NCI-H1417 treated with DMSO at 0.1 percent for 48 hours (cell line): ENCODE measurements at regions not wholly inside any gene's neighbourhood (a gene's known extent, or its start where the extent isn't known, plus 50 kb on each side); places are given as distances from the start of the nearest gene placed in this dataset.
A peak's percentile ranks its signal among the peaks of the same experiment; 100 is the strongest.
"Not testable (repeated sequence)": the region's sequence is repeated elsewhere in the genome, so short reads cannot be mapped to it uniquely, and the experiment has no call there.

ENCODE experiments used
- DNase-seq: peaks from one replicate; lab custom pipeline; 2025; lab: John Stamatoyannopoulos, UW

- no peak for DNase-seq
Observed at GRCh38 chr6:26264547-26264946, 100.5 kb upstream of the BTN3A2 start.

DNA sequence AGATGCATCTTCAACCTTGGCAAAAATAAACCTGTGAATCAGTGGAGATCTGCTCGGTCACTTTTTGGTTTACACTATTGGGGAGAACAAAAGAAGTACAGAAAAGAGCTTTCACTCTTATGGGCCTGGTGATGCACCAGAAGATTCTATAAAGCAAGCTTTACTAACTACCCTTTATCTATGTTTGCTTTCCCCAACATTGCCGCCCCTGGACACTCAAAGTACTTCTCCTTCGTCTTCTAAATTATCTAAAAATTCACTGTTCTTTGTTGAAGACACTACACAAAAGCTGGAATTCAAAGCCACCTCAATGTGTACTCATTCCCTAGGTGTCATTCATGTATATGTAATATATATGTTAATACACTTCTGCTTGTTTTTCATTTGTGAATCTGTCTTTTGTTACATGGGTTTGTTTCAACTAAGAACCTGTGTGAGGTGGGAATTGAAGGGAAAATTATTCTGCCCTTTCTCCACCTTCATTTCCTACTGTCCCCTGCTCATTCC lies 97.9 kb upstream of the BTN3A2 start:
- DNase-seq: no peak

GRCh38 chr6:26268659-26269402 lies 96.2 kb upstream of the BTN3A2 start:
- DNase-seq: no peak

DNA sequence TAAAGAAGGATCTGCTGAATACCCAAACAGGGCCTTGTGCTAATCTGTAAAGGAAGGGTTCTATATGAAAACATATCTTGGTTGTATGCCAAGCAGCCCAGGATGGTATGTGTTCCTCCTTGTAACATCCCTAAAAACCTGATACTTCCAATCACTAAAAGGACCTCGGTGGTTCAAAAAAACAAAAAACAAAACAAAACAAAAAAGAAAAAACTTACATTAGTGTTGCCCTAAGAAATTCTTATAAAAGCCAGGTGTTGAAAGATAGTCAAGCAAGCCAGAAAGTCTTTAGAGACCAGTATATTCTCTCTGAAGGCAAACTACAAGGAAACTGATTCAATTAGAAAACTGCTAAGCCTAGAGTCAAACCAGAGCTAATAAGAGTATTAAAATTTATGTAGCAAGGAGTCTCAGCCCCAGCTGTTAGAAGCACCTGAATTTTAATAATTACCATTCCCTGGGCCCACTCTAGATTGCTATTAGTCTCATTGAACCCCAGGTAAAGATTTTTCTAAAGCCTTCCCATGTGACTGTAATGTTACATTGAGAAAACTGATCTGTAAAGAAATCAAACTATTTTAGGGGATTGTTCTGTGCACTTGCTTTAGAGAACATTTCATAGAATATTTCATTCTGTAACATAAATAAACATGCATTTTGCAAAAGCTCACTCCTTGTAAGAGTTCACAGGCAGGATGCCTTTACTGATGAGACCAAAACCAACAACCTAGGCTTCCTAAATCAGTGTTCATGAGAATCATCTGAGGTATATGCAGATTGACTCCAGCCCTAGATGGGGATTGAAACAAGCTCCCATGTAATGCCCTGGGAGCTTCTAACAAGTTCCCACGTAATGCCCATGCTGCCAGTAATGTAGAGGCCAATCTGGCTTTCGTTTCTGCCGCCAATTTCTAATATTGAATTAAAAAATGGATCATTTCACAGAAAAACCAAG lies 95.2 kb upstream of the BTN3A2 start:
- no peak for DNase-seq

DNA sequence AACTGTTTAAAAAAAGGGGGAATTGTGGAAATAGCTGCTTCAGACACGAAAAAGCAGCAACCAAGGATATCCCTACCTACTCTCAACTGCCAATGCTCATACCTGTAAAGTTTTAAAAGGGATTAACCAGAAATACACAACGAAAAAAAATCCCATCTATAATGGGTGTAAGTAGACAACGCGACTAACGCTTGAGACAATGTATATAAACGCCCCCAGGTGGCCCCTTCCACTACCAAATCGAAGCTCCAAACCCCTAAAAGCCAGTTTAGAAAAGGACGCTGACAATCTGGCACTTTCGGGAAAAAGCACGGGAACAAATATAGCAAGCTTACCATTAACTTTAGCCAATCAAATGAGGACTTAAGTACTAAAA lies 94.5 kb upstream of the BTN3A2 start:
- DNase-seq: no peak

- peak; percentile 79 for DNase-seq
Observed at GRCh38 chr6:26270903-26271667, 93.9 kb upstream of the BTN3A2 start.

GRCh38 chr6:26271668-26272024 lies 93.4 kb upstream of the BTN3A2 start:
- no peak for DNase-seq

- no peak for DNase-seq
Observed at GRCh38 chr6:26272171-26272637, 92.8 kb upstream of the BTN3A2 start.

- DNase-seq: no peak
Observed at GRCh38 chr6:26273673-26274588, 91.1 kb upstream of the BTN3A2 start.

DNA sequence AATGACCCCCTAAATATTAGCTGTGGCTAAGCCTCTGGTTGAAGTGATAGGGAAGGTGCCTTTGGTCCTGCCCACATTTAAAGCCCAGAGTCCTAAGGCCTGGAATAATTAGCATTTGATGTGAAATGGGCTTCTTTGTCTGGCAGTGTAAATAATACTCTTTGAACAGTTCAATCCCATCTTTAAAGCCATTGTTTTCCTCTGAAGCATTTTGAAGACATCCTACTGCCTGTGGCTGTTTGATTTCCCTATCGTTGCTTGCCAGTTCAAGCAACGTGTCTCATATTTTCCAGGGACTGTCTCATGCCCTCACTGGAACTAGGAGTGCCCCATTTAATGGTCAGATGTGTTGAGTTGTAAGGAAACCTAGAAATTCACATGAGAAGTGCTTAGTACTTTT lies 89.3 kb upstream of the BTN3A2 start:
- no peak for DNase-seq

DNA sequence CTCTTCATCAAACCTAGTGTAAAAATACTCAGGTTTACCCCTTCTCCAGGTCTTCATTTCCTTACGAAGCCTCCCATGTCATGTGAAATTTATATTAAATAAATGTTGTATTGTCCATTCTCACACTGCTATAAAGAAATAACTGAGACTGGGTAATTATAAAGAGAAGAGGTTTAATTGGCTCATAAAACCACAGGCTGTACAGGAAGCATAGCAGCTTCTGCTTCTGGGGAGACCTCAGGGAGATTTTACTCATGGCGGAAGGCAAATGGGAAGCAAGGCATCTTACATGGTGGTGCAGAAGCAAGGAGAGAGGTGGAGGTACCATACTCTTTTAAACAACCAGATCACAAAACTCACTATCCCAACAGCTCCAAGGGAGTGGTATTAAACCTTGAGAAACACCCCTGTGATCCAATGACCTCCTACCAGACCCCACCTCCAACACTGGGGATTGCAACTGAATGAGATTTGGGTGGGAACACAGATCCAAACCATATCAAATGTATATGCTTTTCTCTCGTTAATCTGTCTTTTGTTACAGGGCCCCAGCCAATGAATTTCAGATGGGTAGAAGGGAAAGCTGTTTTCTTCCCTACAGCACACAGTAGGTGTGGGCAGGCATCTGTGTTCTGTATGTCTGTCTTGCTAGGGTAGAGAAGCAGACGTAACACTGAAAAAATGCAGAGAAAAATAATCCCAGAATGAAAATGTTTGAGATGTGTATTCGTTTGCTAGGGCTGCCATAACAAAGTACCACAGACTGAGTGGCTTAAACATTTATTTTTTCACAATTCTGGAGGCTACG lies 88.0 kb upstream of the BTN3A2 start:
- DNase-seq: no peak

GRCh38 chr6:26278536-26278935 lies 86.5 kb upstream of the BTN3A2 start:
- DNase-seq: no peak

DNA sequence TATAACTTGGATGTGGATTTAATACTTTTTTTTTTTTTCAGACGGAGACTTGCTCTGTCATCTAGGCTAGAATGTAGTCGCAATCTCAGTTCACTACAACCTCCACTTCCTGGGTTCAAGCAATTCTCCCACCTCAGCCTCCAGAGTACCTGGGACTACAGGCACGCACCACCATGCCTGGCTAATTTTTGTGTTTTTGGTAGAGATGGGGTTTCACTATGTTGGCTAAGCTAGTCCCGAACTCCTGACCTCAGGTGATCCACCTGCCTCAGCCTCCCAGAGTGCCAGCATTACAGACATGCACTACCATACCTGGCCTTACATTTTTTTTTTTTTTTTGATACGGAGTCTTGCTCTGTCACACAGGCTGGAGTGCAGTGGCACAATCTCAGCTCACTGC lies 85.6 kb upstream of the BTN3A2 start:
- DNase-seq: not testable (repeated sequence)

- DNase-seq: no peak
Observed at GRCh38 chr6:26280407-26280806, 84.6 kb upstream of the BTN3A2 start.

GRCh38 chr6:26284537-26285142 lies 80.4 kb upstream of the BTN3A2 start:
- no peak for DNase-seq

DNA sequence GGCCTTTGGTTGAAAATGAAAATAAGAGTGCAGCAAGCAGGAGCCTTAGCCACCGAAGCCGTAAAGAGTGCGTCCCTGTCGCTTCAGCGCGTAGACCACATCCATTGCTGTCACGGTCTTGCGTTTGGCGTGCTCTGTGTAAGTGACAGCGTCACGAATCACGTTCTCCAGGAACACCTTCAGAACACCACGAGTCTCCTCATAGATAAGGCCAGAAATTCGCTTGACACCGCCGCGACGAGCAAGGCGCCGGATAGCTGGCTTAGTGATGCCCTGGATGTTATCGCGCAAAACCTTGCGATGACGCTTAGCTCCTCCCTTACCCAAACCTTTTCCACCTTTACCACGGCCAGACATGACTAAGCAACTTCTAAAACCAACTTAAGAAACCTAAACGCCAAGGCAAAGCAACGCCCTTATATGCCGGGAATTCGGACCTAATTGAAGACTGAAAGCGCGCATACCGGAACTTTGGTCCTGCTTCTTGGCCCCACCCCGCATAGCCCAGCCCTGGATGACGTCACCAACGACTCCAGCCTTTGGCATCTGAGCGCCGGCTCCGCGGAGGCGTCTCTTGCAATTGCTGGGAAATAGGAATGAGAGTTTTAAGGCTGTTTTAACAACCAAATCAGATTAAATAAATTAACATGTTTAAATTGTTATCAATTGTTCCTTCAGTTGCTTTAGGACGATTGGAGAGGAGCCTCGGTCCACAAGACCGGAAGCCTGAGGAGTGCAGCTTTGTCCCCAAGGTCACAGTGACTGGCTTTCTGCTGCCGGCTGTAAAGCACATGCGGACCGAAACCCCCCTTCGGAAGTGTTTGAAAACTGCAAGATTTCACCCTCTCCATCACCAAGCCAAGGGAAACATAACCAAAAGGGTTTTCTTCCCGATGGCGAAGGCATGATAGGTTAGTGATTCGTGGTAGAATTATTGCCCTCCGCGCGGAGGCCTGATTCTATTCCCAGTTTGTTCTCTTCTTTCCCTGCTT lies 79.6 kb upstream of the BTN3A2 start:
- peak; percentile 79 for DNase-seq

- DNase-seq: peak; percentile 32
Observed at GRCh38 chr6:26286168-26286877, 78.7 kb upstream of the BTN3A2 start.

DNA sequence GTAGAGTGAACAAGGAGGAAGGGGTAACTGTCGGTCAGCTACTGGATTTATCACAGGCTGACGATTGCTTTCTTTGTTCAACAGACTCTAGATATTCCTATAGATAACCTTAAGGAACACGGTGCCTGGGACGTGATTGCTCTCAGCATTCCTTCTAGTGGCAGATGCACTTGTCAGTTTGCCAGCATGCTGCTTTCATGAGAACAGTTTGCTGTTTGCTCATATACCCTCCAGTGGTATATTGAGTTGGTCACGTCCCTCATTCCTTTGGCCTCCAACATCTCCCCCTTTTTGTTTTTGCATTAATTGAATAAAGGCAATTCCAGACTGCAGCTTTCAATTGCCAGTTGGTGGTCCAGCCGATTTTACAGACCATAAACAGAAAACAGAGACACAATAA lies 76.8 kb upstream of the BTN3A2 start:
- DNase-seq: no peak
